ENCODE measurements at regions not wholly inside any gene's neighbourhood (a gene's known extent, or its start where the extent isn't known, plus 50 kb on each side); places are given as distances from the start of the nearest gene placed in this dataset.

DNA sequence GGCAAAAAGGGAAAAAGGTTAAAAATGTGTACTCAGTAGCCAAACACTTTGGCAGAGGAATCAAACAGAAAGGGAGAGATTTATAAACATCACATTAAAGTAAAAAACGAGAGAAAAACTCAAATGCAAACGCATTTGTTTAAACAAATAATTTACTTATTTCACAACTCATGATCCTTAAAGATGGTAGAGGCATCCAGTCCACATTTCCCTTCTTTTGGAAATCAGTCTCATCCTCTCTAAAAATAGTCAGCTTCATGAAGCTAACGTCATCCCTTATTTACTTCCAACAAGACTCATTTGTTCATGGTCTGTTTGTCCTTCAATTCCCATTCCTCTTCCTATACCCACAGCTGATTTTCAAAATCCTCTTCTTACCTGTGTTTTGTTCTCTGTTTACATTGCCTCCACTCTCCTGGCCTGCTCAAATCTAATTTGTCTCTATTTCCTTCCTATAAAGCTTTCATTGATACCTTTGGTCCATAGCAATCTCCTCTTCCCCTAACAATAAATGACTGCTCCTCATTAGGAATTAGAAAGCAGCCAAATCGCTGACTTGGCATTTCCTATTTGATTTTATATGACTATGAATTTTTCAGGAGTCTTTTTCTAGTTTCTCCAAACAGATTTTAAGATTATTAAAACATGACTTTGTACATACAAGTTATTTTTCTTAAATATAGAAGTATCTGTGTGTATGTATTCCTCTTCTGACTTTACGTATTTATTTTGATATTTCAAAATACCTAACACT, 805.3 kb downstream of the TLE1 start:
- Mint-ChIP-seq H3K9me3 (ENCODE audit: low read depth, unreplicated experiment) (no peaks in the 10 kb centered on the region), H3K27ac (ENCODE audit: unreplicated experiment) (no peak overlapping the region), H3K36me3 (ENCODE audit: insufficient read depth, unreplicated experiment) (no peaks in the 10 kb centered on the region), H3K4me3 (ENCODE audit: low read depth, unreplicated experiment) (no peak overlapping the region), H3K27me3 (ENCODE audit: unreplicated experiment) (no peaks in the 10 kb centered on the region), H3K4me1 (ENCODE audit: low read depth, unreplicated experiment) (no peaks in the 10 kb centered on the region)
- intact Hi-C loops (cut with micrococcal nuclease; ENCODE audit: unreplicated experiment), result no loop called here
- no TSS peak for BruUV-seq (replicated peaks)
- TF ChIP-seq, protein P1, sequence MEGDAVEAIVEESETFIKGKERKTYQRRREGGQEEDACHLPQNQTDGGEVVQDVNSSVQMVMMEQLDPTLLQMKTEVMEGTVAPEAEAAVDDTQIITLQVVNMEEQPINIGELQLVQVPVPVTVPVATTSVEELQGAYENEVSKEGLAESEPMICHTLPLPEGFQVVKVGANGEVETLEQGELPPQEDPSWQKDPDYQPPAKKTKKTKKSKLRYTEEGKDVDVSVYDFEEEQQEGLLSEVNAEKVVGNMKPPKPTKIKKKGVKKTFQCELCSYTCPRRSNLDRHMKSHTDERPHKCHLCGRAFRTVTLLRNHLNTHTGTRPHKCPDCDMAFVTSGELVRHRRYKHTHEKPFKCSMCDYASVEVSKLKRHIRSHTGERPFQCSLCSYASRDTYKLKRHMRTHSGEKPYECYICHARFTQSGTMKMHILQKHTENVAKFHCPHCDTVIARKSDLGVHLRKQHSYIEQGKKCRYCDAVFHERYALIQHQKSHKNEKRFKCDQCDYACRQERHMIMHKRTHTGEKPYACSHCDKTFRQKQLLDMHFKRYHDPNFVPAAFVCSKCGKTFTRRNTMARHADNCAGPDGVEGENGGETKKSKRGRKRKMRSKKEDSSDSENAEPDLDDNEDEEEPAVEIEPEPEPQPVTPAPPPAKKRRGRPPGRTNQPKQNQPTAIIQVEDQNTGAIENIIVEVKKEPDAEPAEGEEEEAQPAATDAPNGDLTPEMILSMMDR (IDR thresholded peaks at IDR 0.05; ENCODE audit: unreplicated experiment), result no peak
- DNase-seq, result no peak
- CTCF ChIA-PET, result no interaction called here

GRCh38 chr9:80883426-80883825, 805.9 kb downstream of the TLE1 start:
- no peak overlapping the region for H3K27ac Mint-ChIP-seq (ENCODE audit: unreplicated experiment)
- DNase-seq, result no peak
- H3K36me3 Mint-ChIP-seq (ENCODE audit: insufficient read depth, unreplicated experiment), result no peaks in the 10 kb centered on the region
- intact Hi-C loops (cut with micrococcal nuclease; ENCODE audit: unreplicated experiment), result no loop called here
- H3K4me1 Mint-ChIP-seq (ENCODE audit: low read depth, unreplicated experiment), result no peaks in the 10 kb centered on the region
- TF ChIP-seq, protein P1 (IDR thresholded peaks at IDR 0.05; ENCODE audit: unreplicated experiment), result no peak
- H3K4me3 Mint-ChIP-seq (ENCODE audit: low read depth, unreplicated experiment), result no peak overlapping the region
- CTCF ChIA-PET, result no interaction called here
- H3K27me3 Mint-ChIP-seq (ENCODE audit: unreplicated experiment), result no peaks in the 10 kb centered on the region
- no peaks in the 10 kb centered on the region for H3K9me3 Mint-ChIP-seq (ENCODE audit: low read depth, unreplicated experiment)
- BruUV-seq (replicated peaks), result no TSS peak

DNA sequence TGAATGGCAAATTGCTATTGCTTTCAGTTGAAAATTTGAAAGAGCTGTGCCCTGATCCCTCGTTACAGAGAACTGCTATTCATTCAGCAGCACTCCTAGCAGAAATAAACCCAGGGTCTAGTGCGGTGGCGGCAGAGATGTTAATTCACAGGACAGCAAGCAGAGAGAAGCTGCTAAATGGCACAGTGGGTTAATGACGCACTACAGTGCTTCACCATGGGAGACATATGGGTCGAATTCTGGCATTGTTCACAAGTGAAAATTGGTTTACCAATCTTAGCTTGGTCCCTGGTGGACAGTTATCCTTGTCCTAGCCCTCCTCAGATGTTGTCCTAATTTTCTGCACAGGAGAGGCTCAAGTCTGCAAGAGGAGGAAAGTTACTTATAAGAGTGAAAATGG, 807.4 kb downstream of the TLE1 start:
- TF ChIP-seq, protein P1 (IDR thresholded peaks at IDR 0.05; ENCODE audit: unreplicated experiment), result no peak
- Mint-ChIP-seq H3K4me3 (ENCODE audit: low read depth, unreplicated experiment) (no peak overlapping the region), H3K36me3 (ENCODE audit: insufficient read depth, unreplicated experiment) (no peaks in the 10 kb centered on the region), H3K27ac (ENCODE audit: unreplicated experiment) (no peak overlapping the region), H3K27me3 (ENCODE audit: unreplicated experiment) (no peaks in the 10 kb centered on the region), H3K4me1 (ENCODE audit: low read depth, unreplicated experiment) (no peaks in the 10 kb centered on the region), H3K9me3 (ENCODE audit: low read depth, unreplicated experiment) (no peaks in the 10 kb centered on the region)
- no peak for DNase-seq
- no TSS peak for BruUV-seq (replicated peaks)
- intact Hi-C loops (cut with micrococcal nuclease; ENCODE audit: unreplicated experiment), result no loop called here
- CTCF ChIA-PET, result no interaction called here

DNA sequence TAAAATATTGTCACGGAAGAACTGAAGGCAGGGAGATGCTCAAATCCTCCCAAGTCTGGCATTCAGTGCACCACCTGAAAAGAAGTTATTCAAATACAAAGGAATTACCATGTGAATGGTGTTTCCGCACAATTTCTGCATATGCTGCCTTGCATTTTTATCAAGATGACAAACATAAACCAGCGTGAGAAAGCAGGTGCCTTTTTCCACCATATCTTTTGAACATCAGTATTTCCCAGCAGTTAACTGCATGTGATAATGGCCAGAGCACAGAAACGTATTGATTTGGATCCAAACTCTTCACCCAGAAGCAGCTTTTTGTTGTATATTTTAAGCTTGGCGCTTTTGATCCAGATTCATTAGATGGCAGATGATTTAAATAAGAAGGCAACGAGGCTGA, 808.0 kb downstream of the TLE1 start:
- DNase-seq, result no peak
- Mint-ChIP-seq H3K27ac (ENCODE audit: unreplicated experiment) (no peak overlapping the region), H3K4me3 (ENCODE audit: low read depth, unreplicated experiment) (no peak overlapping the region), H3K9me3 (ENCODE audit: low read depth, unreplicated experiment) (peaks cover 3% of the 10 kb centered on the region), H3K36me3 (ENCODE audit: insufficient read depth, unreplicated experiment) (no peaks in the 10 kb centered on the region), H3K4me1 (ENCODE audit: low read depth, unreplicated experiment) (no peaks in the 10 kb centered on the region), H3K27me3 (ENCODE audit: unreplicated experiment) (no peaks in the 10 kb centered on the region)
- intact Hi-C loops (cut with micrococcal nuclease; ENCODE audit: unreplicated experiment), result no loop called here
- TF ChIP-seq, protein P1 (IDR thresholded peaks at IDR 0.05; ENCODE audit: unreplicated experiment), result no peak
- no TSS peak for BruUV-seq (replicated peaks)
- CTCF ChIA-PET, result no interaction called here
